ENCODE measurements at regions not wholly inside any gene's neighbourhood (a gene's known extent, or its start where the extent isn't known, plus 50 kb on each side); places are given as distances from the start of the nearest gene placed in this dataset.

DNA sequence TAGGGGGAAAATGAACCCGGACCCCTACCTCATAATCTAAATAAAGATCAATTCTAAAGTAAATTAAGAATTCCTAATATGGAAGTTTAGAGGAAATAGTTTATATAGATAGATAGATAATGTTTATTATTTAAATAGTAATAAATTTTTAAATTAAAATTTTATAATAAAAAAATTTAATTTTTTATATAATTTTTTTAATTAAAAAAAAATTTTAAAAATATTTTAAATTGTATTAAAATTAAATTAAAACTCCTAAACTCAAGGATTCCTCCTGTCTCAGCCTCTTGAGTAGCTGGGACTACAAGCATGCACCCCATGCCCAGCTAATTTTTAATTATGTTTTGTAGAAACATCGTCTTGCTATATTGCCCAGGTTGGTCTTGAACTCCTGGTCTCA lies 186.9 kb upstream of the VRK2 start:
- TF ChIP-seq, protein P1, sequence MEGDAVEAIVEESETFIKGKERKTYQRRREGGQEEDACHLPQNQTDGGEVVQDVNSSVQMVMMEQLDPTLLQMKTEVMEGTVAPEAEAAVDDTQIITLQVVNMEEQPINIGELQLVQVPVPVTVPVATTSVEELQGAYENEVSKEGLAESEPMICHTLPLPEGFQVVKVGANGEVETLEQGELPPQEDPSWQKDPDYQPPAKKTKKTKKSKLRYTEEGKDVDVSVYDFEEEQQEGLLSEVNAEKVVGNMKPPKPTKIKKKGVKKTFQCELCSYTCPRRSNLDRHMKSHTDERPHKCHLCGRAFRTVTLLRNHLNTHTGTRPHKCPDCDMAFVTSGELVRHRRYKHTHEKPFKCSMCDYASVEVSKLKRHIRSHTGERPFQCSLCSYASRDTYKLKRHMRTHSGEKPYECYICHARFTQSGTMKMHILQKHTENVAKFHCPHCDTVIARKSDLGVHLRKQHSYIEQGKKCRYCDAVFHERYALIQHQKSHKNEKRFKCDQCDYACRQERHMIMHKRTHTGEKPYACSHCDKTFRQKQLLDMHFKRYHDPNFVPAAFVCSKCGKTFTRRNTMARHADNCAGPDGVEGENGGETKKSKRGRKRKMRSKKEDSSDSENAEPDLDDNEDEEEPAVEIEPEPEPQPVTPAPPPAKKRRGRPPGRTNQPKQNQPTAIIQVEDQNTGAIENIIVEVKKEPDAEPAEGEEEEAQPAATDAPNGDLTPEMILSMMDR (IDR thresholded peaks at IDR 0.05): no peak
- no peak for TF ChIP-seq POLR2A (IDR thresholded peaks at IDR 0.05)
- DNase-seq: no peak
- intact Hi-C loops (cut with DNase I): no loop called here
- H3K9me3 ChIP-seq (replicated peaks in 1 of 3): no peaks in the 10 kb centered on the region
- no peaks in the 10 kb centered on the region for H3K4me1 ChIP-seq (replicated peaks in 1 of 2)
- H3K36me3 ChIP-seq (replicated peaks in 1 of 2): no peaks in the 10 kb centered on the region
- no peaks in the 10 kb centered on the region for H3K27me3 ChIP-seq
- WGBS, 4 donors: 92 to 96% (median 93%) methylated on average over 2 of the region's 2 CpGs
- H3K4me3 ChIP-seq: no peak overlapping the region
- no peak overlapping the region for H3K27ac ChIP-seq

DNA sequence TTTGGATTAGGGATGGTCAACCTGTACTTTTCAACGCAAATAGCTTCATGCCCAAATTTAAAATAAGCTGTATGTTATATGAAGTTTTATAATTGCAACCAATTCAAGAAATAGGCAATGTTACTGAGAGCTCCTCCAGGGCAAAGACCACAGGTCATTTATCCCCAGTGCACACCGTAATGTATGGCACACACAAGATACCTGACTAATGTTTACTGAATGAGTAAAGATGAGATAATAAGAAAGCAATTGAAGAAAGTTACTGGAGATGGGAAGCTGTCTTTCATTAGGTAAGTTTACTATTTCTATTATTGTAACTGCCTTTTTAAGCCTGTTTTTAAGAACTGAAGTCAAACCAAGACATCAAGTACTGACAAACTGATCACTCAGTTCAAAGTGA lies 184.5 kb upstream of the VRK2 start:
- H3K4me3 ChIP-seq: no peak overlapping the region
- no peaks in the 10 kb centered on the region for H3K9me3 ChIP-seq (replicated peaks in 1 of 3)
- DNase-seq: no peak
- no peaks in the 10 kb centered on the region for H3K4me1 ChIP-seq (replicated peaks in 1 of 2)
- no peaks in the 10 kb centered on the region for H3K27me3 ChIP-seq
- H3K27ac ChIP-seq: no peak overlapping the region
- intact Hi-C loops (cut with DNase I): no loop called here
- TF ChIP-seq, protein P1 (IDR thresholded peaks at IDR 0.05): no peak
- no peak for TF ChIP-seq POLR2A (IDR thresholded peaks at IDR 0.05)
- WGBS, 4 donors: 89 to 96% (median 91%) methylated on average over 2 of the region's 2 CpGs
- H3K36me3 ChIP-seq (replicated peaks in 1 of 2): no peaks in the 10 kb centered on the region

DNA sequence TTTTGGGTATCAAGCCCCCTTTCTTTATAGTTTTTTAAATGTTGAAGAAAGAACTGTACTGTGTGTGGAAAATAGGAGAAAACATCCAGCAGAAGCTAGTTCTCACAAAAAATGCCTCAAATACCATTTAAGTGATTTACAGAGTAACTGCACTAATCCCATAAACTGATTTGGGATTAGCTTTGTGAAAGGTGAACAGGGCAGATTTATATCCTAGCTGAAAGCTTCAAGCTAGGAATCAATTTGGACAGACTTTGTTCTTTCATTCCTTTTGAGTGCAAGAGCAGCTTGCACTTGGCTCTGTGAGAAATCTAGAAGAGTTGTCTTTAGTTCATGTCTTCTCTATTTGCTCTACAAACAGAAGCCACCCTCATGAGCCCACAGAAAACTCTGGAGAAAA lies 183.9 kb upstream of the VRK2 start:
- no peak overlapping the region for H3K27ac ChIP-seq
- H3K9me3 ChIP-seq (replicated peaks in 1 of 3): no peaks in the 10 kb centered on the region
- H3K27me3 ChIP-seq: no peaks in the 10 kb centered on the region
- intact Hi-C loops (cut with DNase I): no loop called here
- H3K4me3 ChIP-seq: no peak overlapping the region
- DNase-seq: no peak
- no peaks in the 10 kb centered on the region for H3K4me1 ChIP-seq (replicated peaks in 1 of 2)
- no peak for TF ChIP-seq POLR2A (IDR thresholded peaks at IDR 0.05)
- TF ChIP-seq, protein P1 (IDR thresholded peaks at IDR 0.05): no peak
- H3K36me3 ChIP-seq (replicated peaks in 1 of 2): no peaks in the 10 kb centered on the region

DNA sequence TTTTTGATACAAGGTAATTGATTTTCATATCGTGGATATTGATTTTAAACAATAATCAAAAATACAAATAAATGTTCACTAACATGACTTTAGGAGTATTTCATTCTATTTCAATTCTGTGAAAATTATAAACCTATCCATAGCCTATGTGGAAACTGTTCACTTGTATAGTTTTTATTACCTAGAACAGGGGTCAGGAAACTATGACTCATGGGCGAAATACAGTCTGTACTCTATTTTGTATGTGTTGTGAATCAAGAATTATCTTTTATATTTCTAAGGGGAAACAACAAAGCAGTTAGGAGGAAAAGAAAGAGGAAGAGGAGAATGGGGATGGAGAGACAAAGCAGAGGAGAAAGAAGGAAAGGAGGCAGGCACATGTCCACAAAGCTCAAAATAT lies 181.7 kb upstream of the VRK2 start:
- H3K9me3 ChIP-seq (replicated peaks in 1 of 3): no peaks in the 10 kb centered on the region
- TF ChIP-seq, protein P1 (IDR thresholded peaks at IDR 0.05): no peak
- no peak for TF ChIP-seq POLR2A (IDR thresholded peaks at IDR 0.05)

More for the DNA sequence above, 181.7 kb upstream of the VRK2 start:
- 91 to 94% (median 92%) methylated on average over 2 of the region's 2 CpGs for WGBS, 4 donors
- no peaks in the 10 kb centered on the region for H3K4me1 ChIP-seq (replicated peaks in 1 of 2)
- no peak overlapping the region for H3K27ac ChIP-seq
- H3K4me3 ChIP-seq: no peak overlapping the region
- no peak for DNase-seq
- H3K27me3 ChIP-seq: no peaks in the 10 kb centered on the region
- H3K36me3 ChIP-seq (replicated peaks in 1 of 2): no peaks in the 10 kb centered on the region
- intact Hi-C loops (cut with DNase I): no loop called here
